Activated CD8-positive, alpha-beta memory T cell treated with anti-CD3 and anti-CD28 coated beads for 36 hours (primary cell): ENCODE measurements at regions not wholly inside any gene's neighbourhood (a gene's known extent, or its start where the extent isn't known, plus 50 kb on each side); places are given as distances from the start of the nearest gene placed in this dataset.
"Not testable (repeated sequence)": the region's sequence is repeated elsewhere in the genome, so short reads cannot be mapped to it uniquely, and the experiment has no call there.

Experiments used
- CTCF ChIA-PET: fragments of 350-600 bp; sonication (Branson Sonifier 250); formaldehyde crosslinking; loops from one replicate; lab custom pipeline; 2021; ENCODE audit warnings: antibody characterized with exemption; lab: Charles Lee
- POLR2A ChIA-PET: fragments of 350-600 bp; sonication (Branson Sonifier 250); formaldehyde crosslinking; loops from one replicate; lab custom pipeline; 2021; ENCODE audit warnings: antibody characterized with exemption; lab: Charles Lee

GRCh38 chr2:87663347-87663746, 84.5 kb upstream of the PLGLB2 start:
- POLR2A ChIA-PET, CTCF ChIA-PET: not testable (repeated sequence)

GRCh38 chr2:87667027-87667426, 80.9 kb upstream of the PLGLB2 start:
- CTCF ChIA-PET, POLR2A ChIA-PET: not testable (repeated sequence)

GRCh38 chr2:87668361-87668760, 79.5 kb upstream of the PLGLB2 start:
- POLR2A ChIA-PET, CTCF ChIA-PET: not testable (repeated sequence)

- POLR2A ChIA-PET, CTCF ChIA-PET: not testable (repeated sequence)
Measured at GRCh38 chr2:87669633-87670231, 78.2 kb upstream of the PLGLB2 start.

- CTCF ChIA-PET, POLR2A ChIA-PET: not testable (repeated sequence)
Measured at GRCh38 chr2:87672404-87672803, 75.5 kb upstream of the PLGLB2 start.

GRCh38 chr2:87674729-87675128, 73.2 kb upstream of the PLGLB2 start:
- CTCF ChIA-PET, POLR2A ChIA-PET: not testable (repeated sequence)

- CTCF ChIA-PET, POLR2A ChIA-PET: not testable (repeated sequence)
Measured at GRCh38 chr2:87675487-87675886, 72.4 kb upstream of the PLGLB2 start.

GRCh38 chr2:87677421-87677923, 70.4 kb upstream of the PLGLB2 start:
- POLR2A ChIA-PET = not testable (repeated sequence)

GRCh38 chr2:87678742-87679173, 69.1 kb upstream of the PLGLB2 start:
- POLR2A ChIA-PET, CTCF ChIA-PET: not testable (repeated sequence)

More at GRCh38 chr2:87677421-87677923, 70.4 kb upstream of the PLGLB2 start:
- CTCF ChIA-PET = not testable (repeated sequence)

GRCh38 chr2:87679950-87680349, 67.9 kb upstream of the PLGLB2 start:
- CTCF ChIA-PET, POLR2A ChIA-PET: not testable (repeated sequence)

- CTCF ChIA-PET = not testable (repeated sequence)
Measured at GRCh38 chr2:87680691-87681090, 67.2 kb upstream of the PLGLB2 start.

GRCh38 chr2:87683451-87683850, 64.4 kb upstream of the PLGLB2 start:
- CTCF ChIA-PET, POLR2A ChIA-PET: not testable (repeated sequence)

More at GRCh38 chr2:87680691-87681090, 67.2 kb upstream of the PLGLB2 start:
- POLR2A ChIA-PET = not testable (repeated sequence)

- CTCF ChIA-PET, POLR2A ChIA-PET: not testable (repeated sequence)
Measured at GRCh38 chr2:87683961-87684360, 63.9 kb upstream of the PLGLB2 start.

- CTCF ChIA-PET, POLR2A ChIA-PET: not testable (repeated sequence)
Measured at GRCh38 chr2:87685558-87685957, 62.3 kb upstream of the PLGLB2 start.

GRCh38 chr2:87686873-87687549, 60.9 kb upstream of the PLGLB2 start:
- POLR2A ChIA-PET, CTCF ChIA-PET: not testable (repeated sequence)

GRCh38 chr2:87687550-87688270, 60.2 kb upstream of the PLGLB2 start:
- POLR2A ChIA-PET, CTCF ChIA-PET: not testable (repeated sequence)

- POLR2A ChIA-PET, CTCF ChIA-PET: not testable (repeated sequence)
Measured at GRCh38 chr2:87691899-87692592, 55.8 kb upstream of the PLGLB2 start.

GRCh38 chr2:87692914-87693313, 55.0 kb upstream of the PLGLB2 start:
- CTCF ChIA-PET, POLR2A ChIA-PET: not testable (repeated sequence)

GRCh38 chr2:87693882-87694281, 54.0 kb upstream of the PLGLB2 start:
- CTCF ChIA-PET, POLR2A ChIA-PET: not testable (repeated sequence)
